Loucy (cell line): ENCODE measurements at regions not wholly inside any gene's neighbourhood (a gene's known extent, or its start where the extent isn't known, plus 50 kb on each side); places are given as distances from the start of the nearest gene placed in this dataset.

ENCODE experiments used
- H2AFZ ChIP-seq: fragments of 200-600 bp; sonication (generic); 2 replicates; pipeline ENCODE4 v1.6.0; 2016; ENCODE audit warnings: antibody characterized with exemption, mild to moderate bottlenecking, low read length, moderate library complexity
- H3F3A ChIP-seq: fragments of 200-600 bp; 2 replicates; pipeline ENCODE4 v1.6.0; 2016; ENCODE audit warnings: antibody characterized with exemption, low read depth, mild to moderate bottlenecking
- H3K27me3 ChIP-seq: fragments of 200-600 bp; sonication (generic); 2 replicates; pipeline ENCODE4 v1.6.1; 2014; ENCODE audit warnings: low read length, mild to moderate bottlenecking; ENCODE audit not compliant: insufficient read depth, poor library complexity, severe bottlenecking
- H3K36me3 ChIP-seq: fragments of 200-600 bp; sonication (generic); 2 replicates; pipeline ENCODE4 v1.6.1; 2016; ENCODE audit warnings: low read length; ENCODE audit not compliant: insufficient read depth
- H3K4me1 ChIP-seq: fragments of 200-600 bp; sonication (generic); 2 replicates; pipeline ENCODE4 v1.5.1; 2014; ENCODE audit warnings: low read length, mild to moderate bottlenecking; ENCODE audit not compliant: insufficient read depth, poor library complexity, severe bottlenecking
- H3K4me2 ChIP-seq: fragments of 200-600 bp; sonication (generic); 2 replicates; pipeline ENCODE4 v1.6.0; 2014; ENCODE audit warnings: antibody characterized with exemption, low read length, low read depth, mild to moderate bottlenecking; ENCODE audit not compliant: poor library complexity, severe bottlenecking
- H3K4me3 ChIP-seq: fragments of 200-600 bp; sonication (generic); 2 replicates; pipeline ENCODE4 v1.5.1; 2014; ENCODE audit warnings: low read length, mild to moderate bottlenecking, mixed read lengths; ENCODE audit not compliant: poor library complexity, severe bottlenecking
- H3K79me2 ChIP-seq: fragments of 200-600 bp; sonication (generic); 2 replicates; pipeline ENCODE4 v1.6.1; 2014; ENCODE audit warnings: low read length; ENCODE audit not compliant: insufficient read depth
- H3K9ac ChIP-seq: fragments of 200-600 bp; sonication (generic); 2 replicates; pipeline ENCODE4 v1.6.0; 2014; ENCODE audit warnings: mild to moderate bottlenecking, low read depth, low read length, moderate library complexity; ENCODE audit not compliant: poor library complexity, severe bottlenecking
- H3K9me2 ChIP-seq: fragments of 200-600 bp; sonication (generic); replicated peaks from 2 replicates; pipeline ENCODE4 v1.6.1; 2016; ENCODE audit warnings: low read depth, low read length, mixed read lengths
- H3K9me3 ChIP-seq: fragments of 200-600 bp; sonication (generic); 2 replicates; pipeline ENCODE4 v1.6.1; 2014; ENCODE audit warnings: mild to moderate bottlenecking, antibody characterized with exemption, low read length, low read depth; ENCODE audit not compliant: insufficient read depth
- H4K20me1 ChIP-seq: fragments of 200-600 bp; sonication (generic); 2 replicates; pipeline ENCODE4 v1.6.0; 2014; ENCODE audit warnings: antibody characterized with exemption, low read length, mild to moderate bottlenecking; ENCODE audit not compliant: insufficient read depth, poor library complexity, severe bottlenecking
- CTCF ChIP-seq: fragments of 200-600 bp; sonication (generic); conservative IDR thresholded peaks from 2 replicates; pipeline ENCODE4 v1.5.1; 2014; ENCODE audit warnings: mild to moderate bottlenecking, antibody characterized with exemption, low read length
- EZH2phosphoT487 ChIP-seq: fragments of 200-600 bp; IDR thresholded peaks from 2 replicates; pipeline ENCODE4 v1.6.1; 2018; ENCODE audit warnings: antibody characterized with exemption, mild to moderate bottlenecking, moderate library complexity, borderline replicate concordance

GRCh38 chr12:4027412-4027811 is 154.2 kb upstream of the PARP11 start:
- no peak for TF ChIP-seq CTCF
- no peak for TF ChIP-seq EZH2phosphoT487
- Histone ChIP-seq H3K4me3 (no peak overlapping the region), H3F3A (no peaks in the 10 kb centered on the region), H3K79me2 (no peaks in the 10 kb centered on the region), H3K27me3 (peaks cover 5% of the 10 kb centered on the region), H4K20me1 (no peaks in the 10 kb centered on the region), H3K4me1 (no peaks in the 10 kb centered on the region), H2AFZ (no peak overlapping the region), H3K9me3 (no peaks in the 10 kb centered on the region), H3K9me2 (no peaks in the 10 kb centered on the region), H3K36me3 (no peaks in the 10 kb centered on the region), H3K9ac (no peak overlapping the region), H3K4me2 (no peak overlapping the region)

GRCh38 chr12:4026517-4026916 is 153.3 kb upstream of the PARP11 start:
- H2AFZ ChIP-seq: no peak overlapping the region
- peaks cover 5% of the 10 kb centered on the region for H3K27me3 ChIP-seq
- H3K9me3 ChIP-seq: no peaks in the 10 kb centered on the region
- H3K36me3 ChIP-seq: no peaks in the 10 kb centered on the region
- H3K9me2 ChIP-seq: no peaks in the 10 kb centered on the region
- H3K4me2 ChIP-seq: no peak overlapping the region
- no peak overlapping the region for H3K9ac ChIP-seq
- H3K4me1 ChIP-seq: no peaks in the 10 kb centered on the region
- H3K4me3 ChIP-seq: no peak overlapping the region
- no peaks in the 10 kb centered on the region for H4K20me1 ChIP-seq
- H3K79me2 ChIP-seq: no peaks in the 10 kb centered on the region
- H3F3A ChIP-seq: no peaks in the 10 kb centered on the region
- TF ChIP-seq CTCF: no peak
- no peak for TF ChIP-seq EZH2phosphoT487

GRCh38 chr12:4026020-4026358 is 152.8 kb upstream of the PARP11 start:
- Histone ChIP-seq H3K79me2 (no peaks in the 10 kb centered on the region), H3K4me3 (no peak overlapping the region), H2AFZ (no peak overlapping the region), H3F3A (no peaks in the 10 kb centered on the region), H3K4me2 (no peak overlapping the region), H3K27me3 (peaks cover 5% of the 10 kb centered on the region), H3K9ac (no peak overlapping the region), H3K4me1 (no peaks in the 10 kb centered on the region), H3K9me2 (no peaks in the 10 kb centered on the region), H4K20me1 (no peaks in the 10 kb centered on the region), H3K36me3 (no peaks in the 10 kb centered on the region), H3K9me3 (no peaks in the 10 kb centered on the region)
- TF ChIP-seq CTCF (no peak), EZH2phosphoT487 (no peak)
